ENCODE measurements at regions not wholly inside any gene's neighbourhood (a gene's known extent, or its start where the extent isn't known, plus 50 kb on each side); places are given as distances from the start of the nearest gene placed in this dataset.

- no peaks in the 10 kb centered on the region for H3K27me3 ChIP-seq (ENCODE audit: control insufficient read depth, insufficient read depth, low read length)
- H3K4me3 ChIP-seq (ENCODE audit: low read depth, low read length) = no peak overlapping the region
- DNase-seq (ENCODE audit: low read depth) = no peak
- TF ChIP-seq, protein P1, sequence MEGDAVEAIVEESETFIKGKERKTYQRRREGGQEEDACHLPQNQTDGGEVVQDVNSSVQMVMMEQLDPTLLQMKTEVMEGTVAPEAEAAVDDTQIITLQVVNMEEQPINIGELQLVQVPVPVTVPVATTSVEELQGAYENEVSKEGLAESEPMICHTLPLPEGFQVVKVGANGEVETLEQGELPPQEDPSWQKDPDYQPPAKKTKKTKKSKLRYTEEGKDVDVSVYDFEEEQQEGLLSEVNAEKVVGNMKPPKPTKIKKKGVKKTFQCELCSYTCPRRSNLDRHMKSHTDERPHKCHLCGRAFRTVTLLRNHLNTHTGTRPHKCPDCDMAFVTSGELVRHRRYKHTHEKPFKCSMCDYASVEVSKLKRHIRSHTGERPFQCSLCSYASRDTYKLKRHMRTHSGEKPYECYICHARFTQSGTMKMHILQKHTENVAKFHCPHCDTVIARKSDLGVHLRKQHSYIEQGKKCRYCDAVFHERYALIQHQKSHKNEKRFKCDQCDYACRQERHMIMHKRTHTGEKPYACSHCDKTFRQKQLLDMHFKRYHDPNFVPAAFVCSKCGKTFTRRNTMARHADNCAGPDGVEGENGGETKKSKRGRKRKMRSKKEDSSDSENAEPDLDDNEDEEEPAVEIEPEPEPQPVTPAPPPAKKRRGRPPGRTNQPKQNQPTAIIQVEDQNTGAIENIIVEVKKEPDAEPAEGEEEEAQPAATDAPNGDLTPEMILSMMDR (IDR thresholded peaks at IDR 0.05; ENCODE audit: insufficient read depth, low read length, poor library complexity, severe bottlenecking) = peak; percentile 9
- no peaks in the 10 kb centered on the region for H3K36me3 ChIP-seq (ENCODE audit: control insufficient read depth, insufficient read depth, low read length)
These were observed 84.0 kb upstream of the SMLR1 start for GRCh38 chr6:130743175-130743574.

- DNase-seq (ENCODE audit: low read depth) = no peak
- H3K27me3 ChIP-seq (ENCODE audit: control insufficient read depth, insufficient read depth, low read length) = no peaks in the 10 kb centered on the region
- no peak overlapping the region for H3K4me3 ChIP-seq (ENCODE audit: low read depth, low read length)
- no peaks in the 10 kb centered on the region for H3K36me3 ChIP-seq (ENCODE audit: control insufficient read depth, insufficient read depth, low read length)
- TF ChIP-seq, protein P1 (IDR thresholded peaks at IDR 0.05; ENCODE audit: insufficient read depth, low read length, poor library complexity, severe bottlenecking) = no peak
These were observed 82.4 kb upstream of the SMLR1 start for GRCh38 chr6:130744576-130745366.

DNA sequence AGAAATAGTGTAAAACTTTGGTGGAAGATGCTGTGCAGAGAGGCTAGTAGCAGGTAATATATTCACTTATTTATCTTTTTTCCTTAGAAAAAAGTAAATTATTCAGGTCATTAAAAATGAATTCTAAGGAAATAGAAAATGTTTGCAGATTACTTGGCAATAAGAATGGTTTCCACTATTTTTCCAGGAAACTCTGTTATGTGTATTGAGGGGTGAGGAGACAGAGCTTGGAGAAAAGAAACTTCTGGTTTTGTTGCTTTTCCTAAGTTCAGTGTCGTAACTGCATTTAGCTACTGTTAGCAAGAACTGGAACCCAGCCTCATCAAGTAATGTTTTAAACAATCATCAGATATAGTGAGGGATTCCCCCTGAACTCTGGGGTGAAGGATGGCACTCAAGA is 79.2 kb upstream of the SMLR1 start:
- Histone ChIP-seq H3K36me3 (ENCODE audit: control insufficient read depth, insufficient read depth, low read length) (no peaks in the 10 kb centered on the region), H3K4me3 (ENCODE audit: low read depth, low read length) (no peak overlapping the region), H3K27me3 (ENCODE audit: control insufficient read depth, insufficient read depth, low read length) (no peaks in the 10 kb centered on the region)
- TF ChIP-seq, protein P1 (IDR thresholded peaks at IDR 0.05; ENCODE audit: insufficient read depth, low read length, poor library complexity, severe bottlenecking) = no peak
- DNase-seq (ENCODE audit: low read depth) = no peak

DNA sequence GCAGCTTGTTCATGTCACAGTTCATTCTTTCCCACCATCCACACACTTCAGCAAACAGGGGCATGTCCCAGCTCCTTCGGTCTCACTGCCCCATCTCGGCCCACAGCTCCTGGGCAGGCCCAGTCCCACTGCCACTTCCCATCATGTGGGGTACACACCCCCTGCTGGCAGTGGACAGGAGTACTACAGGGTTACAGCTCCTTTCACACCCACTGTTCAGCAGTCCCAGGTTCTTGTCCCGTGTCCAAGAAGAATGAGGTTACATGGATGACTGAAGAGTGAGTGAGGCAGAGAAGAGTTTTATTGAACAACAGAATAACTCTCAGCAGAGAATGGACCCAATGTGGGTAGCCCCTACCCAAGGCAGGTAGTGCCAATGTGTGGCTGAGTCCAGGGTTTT is 77.8 kb upstream of the SMLR1 start:
- TF ChIP-seq, protein P1 (IDR thresholded peaks at IDR 0.05; ENCODE audit: insufficient read depth, low read length, poor library complexity, severe bottlenecking) = no peak
- Histone ChIP-seq H3K27me3 (ENCODE audit: control insufficient read depth, insufficient read depth, low read length) (no peaks in the 10 kb centered on the region), H3K4me3 (ENCODE audit: low read depth, low read length) (no peak overlapping the region), H3K36me3 (ENCODE audit: control insufficient read depth, insufficient read depth, low read length) (no peaks in the 10 kb centered on the region)
- DNase-seq (ENCODE audit: low read depth) = no peak

- Histone ChIP-seq H3K4me3 (ENCODE audit: low read depth, low read length) (no peak overlapping the region), H3K27me3 (ENCODE audit: control insufficient read depth, insufficient read depth, low read length) (no peaks in the 10 kb centered on the region), H3K36me3 (ENCODE audit: control insufficient read depth, insufficient read depth, low read length) (no peaks in the 10 kb centered on the region)
- TF ChIP-seq, protein P1 (IDR thresholded peaks at IDR 0.05; ENCODE audit: insufficient read depth, low read length, poor library complexity, severe bottlenecking) = no peak
- DNase-seq (ENCODE audit: low read depth) = no peak
These were observed 74.9 kb upstream of the SMLR1 start for GRCh38 chr6:130752267-130752666.

Data from kidney epithelial cell (primary cell).